Sigmoid colon (tissue), 6 donors: ENCODE measurements at regions not wholly inside any gene's neighbourhood (a gene's known extent, or its start where the extent isn't known, plus 50 kb on each side); places are given as distances from the start of the nearest gene placed in this dataset.
"Not testable (repeated sequence)": the region's sequence is repeated elsewhere in the genome, so short reads cannot be mapped to it uniquely, and the experiment has no call there.

ENCODE experiments used
- DNase-seq: peaks from one replicate; pipeline ENCODE4 v3.0.0-alpha.2; 2019
- H3K27ac ChIP-seq, 4 donors: fragments of 200-600 bp; sonication (generic); one replicate each; pipeline ENCODE4 v1.5.1; 2016 to 2019; ENCODE audit warnings: mild to moderate bottlenecking in 1 of 4
- H3K27me3 ChIP-seq, 3 donors: fragments of 200-600 bp; sonication (generic); one replicate each; pipeline ENCODE4 v1.5.1; 2019; ENCODE audit warnings: mild to moderate bottlenecking in 1 of 3
- H3K36me3 ChIP-seq, 4 donors: fragments of 200-600 bp; sonication (generic); one replicate each; pipeline ENCODE4 v1.5.1; 2016 to 2019
- H3K4me1 ChIP-seq, 4 donors: fragments of 200-600 bp; sonication (generic); one replicate each; pipeline ENCODE4 v1.5.1; 2017 to 2019
- H3K4me3 ChIP-seq, 4 donors: fragments of 200-600 bp; sonication (generic); one replicate each; pipeline ENCODE4 v1.5.1; 2017 to 2019; ENCODE audit warnings: mild to moderate bottlenecking in 2 of 4, moderate library complexity in 1 of 4
- H3K9me3 ChIP-seq, 4 donors: fragments of 200-600 bp in 3 of 4; sonication (generic) in 3 of 4; one replicate each; pipeline versions ENCODE4 v1.5.1 to v1.6.1; 2013 to 2019
- EP300 ChIP-seq, 4 donors: sonication (generic); formaldehyde crosslinking; IDR thresholded peaks; one replicate each; pipeline ENCODE4 v1.6.1; 2017; ENCODE audit warnings: antibody characterized with exemption in 4 of 4
- POLR2A ChIP-seq, 2 donors: fragments of 450-650 bp; IDR thresholded peaks; one replicate each; pipeline ENCODE4 v1.6.1; 2016; ENCODE audit warnings: antibody characterized with exemption in 2 of 2, mild to moderate bottlenecking in 2 of 2, moderate library complexity in 2 of 2
- POLR2AphosphoS5 ChIP-seq, 4 donors: sonication (generic); formaldehyde crosslinking; IDR thresholded peaks; one replicate each; pipeline ENCODE4 v1.6.1; 2017; ENCODE audit warnings: antibody characterized with exemption in 4 of 4
- WGBS, 2 donors: extraction: QIAGEN DNeasy Blood & Tissue Kit; methylation state at CpG; one replicate each; pipeline ENCODE4 v1.1.7; 2013; 5-methylcytosine and 5-hydroxymethylcytosine counted together
- intact Hi-C: fragments of 100-400 bp; cut with DNase I; formaldehyde crosslinking; loops from one replicate; pipeline ENCODE4 v1.15.1; 2023
- TF ChIP-seq, protein P1 (sequence below), 4 experiments: fragments of 450-650 bp in 3 of 4; fragments of 200-600 bp in 1 of 4; IDR thresholded peaks; one replicate each; pipeline ENCODE4 v1.5.1; 2016 to 2019; ENCODE audit warnings: antibody characterized with exemption in 4 of 4, mild to moderate bottlenecking in 3 of 4, moderate library complexity in 2 of 4
- donor health status: healthy with polysubstance abuse.
- donor health status: healthy.

GRCh38 chrX:46325312-46325877 is 219.8 kb downstream of the ZNF674 start:
- no peak overlapping the region for H3K4me3 ChIP-seq
- DNase-seq = no peak

GRCh38 chrX:46324166-46324565 is 221.1 kb downstream of the ZNF674 start:
- Histone ChIP-seq H3K36me3 (no peaks in the 10 kb centered on the region), H3K27ac (no peak overlapping the region), H3K27me3 (no peaks in the 10 kb centered on the region), H3K4me1 (no peaks in the 10 kb centered on the region), H3K9me3 (no peaks in the 10 kb centered on the region), H3K4me3 (no peak overlapping the region)
- WGBS, 2 donors = 94 to 97% methylated on average over 3 of the region's 3 CpGs
- TF ChIP-seq POLR2A (IDR thresholded peaks at IDR 0.05) (no peak), POLR2AphosphoS5 (IDR thresholded peaks at IDR 0.05) (no peak), EP300 (IDR thresholded peaks at IDR 0.05) (no peak)
- TF ChIP-seq, protein P1, sequence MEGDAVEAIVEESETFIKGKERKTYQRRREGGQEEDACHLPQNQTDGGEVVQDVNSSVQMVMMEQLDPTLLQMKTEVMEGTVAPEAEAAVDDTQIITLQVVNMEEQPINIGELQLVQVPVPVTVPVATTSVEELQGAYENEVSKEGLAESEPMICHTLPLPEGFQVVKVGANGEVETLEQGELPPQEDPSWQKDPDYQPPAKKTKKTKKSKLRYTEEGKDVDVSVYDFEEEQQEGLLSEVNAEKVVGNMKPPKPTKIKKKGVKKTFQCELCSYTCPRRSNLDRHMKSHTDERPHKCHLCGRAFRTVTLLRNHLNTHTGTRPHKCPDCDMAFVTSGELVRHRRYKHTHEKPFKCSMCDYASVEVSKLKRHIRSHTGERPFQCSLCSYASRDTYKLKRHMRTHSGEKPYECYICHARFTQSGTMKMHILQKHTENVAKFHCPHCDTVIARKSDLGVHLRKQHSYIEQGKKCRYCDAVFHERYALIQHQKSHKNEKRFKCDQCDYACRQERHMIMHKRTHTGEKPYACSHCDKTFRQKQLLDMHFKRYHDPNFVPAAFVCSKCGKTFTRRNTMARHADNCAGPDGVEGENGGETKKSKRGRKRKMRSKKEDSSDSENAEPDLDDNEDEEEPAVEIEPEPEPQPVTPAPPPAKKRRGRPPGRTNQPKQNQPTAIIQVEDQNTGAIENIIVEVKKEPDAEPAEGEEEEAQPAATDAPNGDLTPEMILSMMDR (IDR thresholded peaks at IDR 0.05) = no peak
- intact Hi-C loops = no loop called here
- DNase-seq = no peak

More at GRCh38 chrX:46325312-46325877, 219.8 kb downstream of the ZNF674 start:
- 32 to 52% methylated on average over 5 of the region's 5 CpGs for WGBS, 2 donors
- H3K9me3 ChIP-seq = no peaks in the 10 kb centered on the region
- TF ChIP-seq POLR2A (IDR thresholded peaks at IDR 0.05) = no peak
- TF ChIP-seq, protein P1 (IDR thresholded peaks at IDR 0.05) = no peak
- TF ChIP-seq POLR2AphosphoS5 (IDR thresholded peaks at IDR 0.05) = no peak
- TF ChIP-seq EP300 (IDR thresholded peaks at IDR 0.05) = no peak
- H3K27me3 ChIP-seq = no peaks in the 10 kb centered on the region
- no peaks in the 10 kb centered on the region for H3K4me1 ChIP-seq
- H3K27ac ChIP-seq = peak overlapping the region in 2 of 4 donors; percentile 2 to 4
- intact Hi-C loops = no loop called here
- H3K36me3 ChIP-seq = no peaks in the 10 kb centered on the region

DNA sequence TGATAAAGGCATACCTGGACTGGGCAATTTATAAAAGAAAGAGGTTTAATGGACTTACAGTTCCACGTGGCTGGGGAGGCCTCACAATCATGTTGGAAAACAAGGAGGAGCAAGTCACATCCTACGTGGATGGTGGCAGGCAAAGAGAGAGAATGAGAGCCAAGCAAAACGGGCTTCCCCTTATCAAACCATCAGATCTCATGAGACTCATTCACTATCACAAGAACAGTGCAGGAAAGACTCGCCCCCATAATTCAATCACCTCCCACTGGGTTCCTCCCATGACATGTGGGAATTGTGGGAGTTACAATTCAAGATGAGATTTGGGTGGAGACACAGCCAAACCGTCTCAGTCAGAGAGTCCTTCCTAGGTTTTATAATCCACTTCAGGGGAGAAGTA is 222.3 kb downstream of the ZNF674 start:
- H3K36me3 ChIP-seq, H3K4me3 ChIP-seq, H3K9me3 ChIP-seq, H3K4me1 ChIP-seq, DNase-seq, H3K27ac ChIP-seq, intact Hi-C loops, H3K27me3 ChIP-seq: not testable (repeated sequence)
- WGBS, 2 donors = 26 to 62% methylated on average over 5 of the region's 5 CpGs

GRCh38 chrX:46321676-46322075 is 223.5 kb downstream of the ZNF674 start:
- no peaks in the 10 kb centered on the region for H3K36me3 ChIP-seq
- no peaks in the 10 kb centered on the region for H3K9me3 ChIP-seq
- intact Hi-C loops = no loop called here
- no peaks in the 10 kb centered on the region for H3K4me1 ChIP-seq
- H3K27ac ChIP-seq = no peak overlapping the region
- no peak for TF ChIP-seq EP300 (IDR thresholded peaks at IDR 0.05)
- TF ChIP-seq POLR2A (IDR thresholded peaks at IDR 0.05) = no peak
- TF ChIP-seq, protein P1 (IDR thresholded peaks at IDR 0.05) = no peak
- TF ChIP-seq POLR2AphosphoS5 (IDR thresholded peaks at IDR 0.05) = no peak
- H3K4me3 ChIP-seq = no peak overlapping the region
- H3K27me3 ChIP-seq = no peaks in the 10 kb centered on the region
- no peak for DNase-seq

DNA sequence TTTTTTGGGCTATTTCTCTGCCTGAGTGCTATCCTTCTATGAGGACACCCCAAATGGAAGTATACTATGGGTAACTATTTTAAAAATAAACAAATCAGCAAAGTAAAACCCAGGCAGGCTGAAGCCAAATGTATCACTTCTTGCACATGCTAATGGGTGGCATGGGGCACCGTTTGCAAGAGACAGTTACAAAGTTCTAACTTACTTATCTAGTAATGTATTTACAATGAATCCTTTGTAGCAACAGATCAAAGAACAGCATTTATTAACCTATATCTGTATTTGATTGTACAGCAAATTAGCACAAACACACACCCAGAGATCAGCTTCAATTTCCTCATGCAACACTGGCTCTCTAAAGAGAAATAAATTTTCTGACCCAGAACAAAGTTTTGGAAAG is 225.5 kb downstream of the ZNF674 start:
- H3K9me3 ChIP-seq = no peaks in the 10 kb centered on the region
- intact Hi-C loops = no loop called here
- 9 to 43% methylated on average over 1 of the region's 1 CpG for WGBS, 2 donors
- no peaks in the 10 kb centered on the region for H3K4me1 ChIP-seq
- no peaks in the 10 kb centered on the region for H3K27me3 ChIP-seq
- no peak overlapping the region for H3K27ac ChIP-seq
- TF ChIP-seq, protein P1 (IDR thresholded peaks at IDR 0.05) = no peak
- no peak overlapping the region for H3K4me3 ChIP-seq
- DNase-seq = no peak
- H3K36me3 ChIP-seq = no peaks in the 10 kb centered on the region
